SW480 (cell line): ENCODE measurements at regions not wholly inside any gene's neighbourhood (a gene's known extent, or its start where the extent isn't known, plus 50 kb on each side); places are given as distances from the start of the nearest gene placed in this dataset.

Source experiments
- DNase-seq: peaks from one replicate; pipeline ENCODE4 v3.0.0-alpha.2; 2016; ENCODE audit warnings: low spot score

- DNase-seq = peak; percentile 57
Measured at GRCh38 chr3:152719264-152719663, 115.7 kb upstream of the P2RY1 start.

GRCh38 chr3:152720951-152721718, 113.8 kb upstream of the P2RY1 start:
- no peak for DNase-seq

GRCh38 chr3:152724270-152724669, 110.7 kb upstream of the P2RY1 start:
- no peak for DNase-seq

DNA sequence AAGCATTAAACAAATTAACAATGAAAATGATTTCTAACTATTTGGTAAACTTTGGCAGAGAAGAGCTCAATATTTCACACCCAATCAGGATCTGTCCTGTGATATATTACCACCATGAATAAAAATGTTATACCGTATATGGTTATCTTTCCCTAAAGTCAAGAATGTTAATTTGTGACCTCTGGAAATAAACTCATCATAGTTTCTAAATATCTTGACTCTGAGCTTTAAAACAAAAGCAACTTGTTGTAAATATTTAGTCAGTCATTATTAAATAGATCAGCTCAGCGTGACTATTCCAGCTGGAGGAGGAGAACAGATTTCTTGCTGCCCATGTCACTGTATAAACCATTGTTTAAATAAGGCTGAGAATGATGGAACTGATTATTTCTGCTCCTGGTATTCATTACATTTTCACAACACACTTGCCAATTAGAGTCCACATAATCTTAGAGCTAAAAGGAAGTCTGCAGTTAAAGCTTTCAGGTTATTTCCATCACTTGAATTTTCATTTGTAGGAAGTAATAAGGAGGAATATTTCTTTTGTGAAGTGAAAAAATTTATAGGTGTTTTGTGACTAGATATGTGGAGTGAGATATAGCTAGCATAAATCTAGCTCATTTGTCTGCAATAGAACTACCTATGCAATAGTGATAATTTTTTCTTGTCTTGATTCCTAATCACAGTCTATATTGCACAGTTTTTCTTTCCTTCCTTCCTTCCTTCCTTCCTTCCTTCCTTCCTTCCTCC, 106.5 kb upstream of the P2RY1 start:
- no peak for DNase-seq

GRCh38 chr3:152729906-152730305, 105.0 kb upstream of the P2RY1 start:
- DNase-seq = no peak

GRCh38 chr3:152731511-152731910, 103.4 kb upstream of the P2RY1 start:
- DNase-seq = no peak

DNA sequence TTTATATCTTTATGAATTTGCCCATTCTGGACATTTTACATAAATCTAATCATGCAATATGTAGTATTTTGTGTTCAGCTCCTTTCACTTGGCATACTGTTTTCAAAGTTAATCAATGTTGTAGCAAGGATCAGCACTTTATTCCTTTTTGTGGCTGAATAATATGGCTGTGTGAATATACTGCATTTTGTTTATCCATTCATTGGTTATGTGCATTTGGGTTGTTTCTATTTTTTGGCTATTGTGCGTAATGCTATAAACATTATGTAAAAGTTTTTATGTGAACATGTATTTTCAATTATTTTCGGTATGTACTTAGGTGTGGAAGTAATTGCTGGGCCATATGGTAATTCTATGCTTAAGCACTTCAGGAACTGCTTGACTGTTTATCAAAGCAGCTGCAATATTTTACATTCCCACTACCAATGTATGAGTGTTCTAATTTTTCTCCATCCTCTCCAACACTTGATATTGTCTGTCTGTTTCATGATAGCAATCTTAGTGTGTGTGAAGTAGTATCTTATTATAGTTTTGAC, 101.3 kb upstream of the P2RY1 start:
- DNase-seq = no peak

DNA sequence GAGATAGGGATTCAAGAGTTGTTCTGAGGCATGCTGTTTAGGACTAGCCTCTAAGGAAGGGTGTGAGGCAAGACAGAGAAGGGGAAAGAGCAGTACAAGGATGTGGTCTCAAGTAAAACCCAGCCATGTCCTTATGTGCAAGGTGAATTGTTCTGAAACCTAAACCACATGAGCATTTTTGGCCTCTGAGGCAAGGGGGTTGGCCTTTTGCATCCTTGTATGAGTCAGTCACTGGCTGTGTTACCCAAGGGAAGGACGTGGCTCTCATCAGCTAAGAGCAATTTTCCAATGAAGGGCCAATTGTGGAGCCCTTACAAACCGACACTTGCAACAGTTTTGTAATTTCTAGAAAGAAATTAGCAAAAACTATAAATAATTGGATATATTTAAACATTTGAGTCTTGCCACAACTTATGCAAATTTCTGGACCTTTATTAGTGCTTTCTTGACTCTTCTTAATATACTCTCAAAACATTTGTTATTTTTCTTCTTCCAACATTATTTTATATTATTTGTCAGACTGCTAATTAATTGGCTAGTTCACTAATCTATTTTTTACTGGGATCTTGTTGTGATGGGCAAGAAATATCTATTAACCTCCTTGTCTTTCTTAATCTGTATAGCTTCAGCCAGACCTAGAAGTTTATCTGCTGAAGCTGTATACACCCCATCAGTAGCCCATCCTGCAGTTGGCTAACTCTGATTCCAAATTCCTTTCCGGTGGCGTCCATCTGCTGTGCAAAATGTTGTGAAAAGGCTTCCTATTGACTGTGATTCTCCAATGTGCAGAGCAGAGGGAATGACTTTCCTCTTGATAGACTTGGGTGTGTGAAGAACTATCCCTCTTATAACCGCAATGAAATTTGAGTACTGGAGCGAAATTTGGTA, 97.7 kb upstream of the P2RY1 start:
- no peak for DNase-seq

DNA sequence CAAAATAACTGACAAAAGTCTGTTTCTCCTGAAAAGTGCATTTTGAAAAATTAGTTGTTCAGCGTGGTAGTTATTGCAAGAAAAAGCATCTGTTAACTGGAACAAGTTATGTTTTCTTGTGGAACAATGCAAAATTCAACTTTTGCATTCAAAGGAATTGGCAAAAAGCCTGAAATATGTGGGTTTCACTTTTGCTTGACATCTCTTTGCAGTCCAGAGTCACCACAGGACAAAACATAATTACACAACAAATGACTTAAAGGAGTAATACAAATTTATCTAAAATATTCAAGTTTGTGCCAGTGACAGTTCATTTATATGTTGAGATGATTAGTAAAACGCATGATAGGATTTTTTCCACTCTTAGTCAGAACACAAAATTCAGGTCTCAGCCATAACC, 96.3 kb upstream of the P2RY1 start:
- no peak for DNase-seq

GRCh38 chr3:152742368-152743347, 92.3 kb upstream of the P2RY1 start:
- no peak for DNase-seq

DNA sequence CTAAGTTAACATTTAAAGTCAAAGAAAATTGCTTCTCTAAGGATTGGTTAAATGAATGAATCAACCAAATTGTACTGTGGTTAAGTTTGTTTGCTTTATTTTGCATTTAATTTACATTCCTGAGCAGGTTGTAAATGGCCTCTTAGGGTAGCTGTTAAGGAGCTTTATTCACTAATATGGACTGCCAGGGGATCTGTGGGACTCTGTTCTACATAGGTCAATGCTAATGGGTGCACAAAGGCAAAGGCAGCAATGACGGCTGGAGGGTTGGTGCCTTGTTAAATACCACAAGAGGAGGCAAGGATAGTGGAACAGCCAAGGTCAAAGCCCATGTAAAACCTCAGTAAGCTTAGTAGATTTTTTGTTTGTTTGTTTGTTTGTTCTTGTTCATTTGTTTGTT, 89.3 kb upstream of the P2RY1 start:
- DNase-seq = no peak

DNA sequence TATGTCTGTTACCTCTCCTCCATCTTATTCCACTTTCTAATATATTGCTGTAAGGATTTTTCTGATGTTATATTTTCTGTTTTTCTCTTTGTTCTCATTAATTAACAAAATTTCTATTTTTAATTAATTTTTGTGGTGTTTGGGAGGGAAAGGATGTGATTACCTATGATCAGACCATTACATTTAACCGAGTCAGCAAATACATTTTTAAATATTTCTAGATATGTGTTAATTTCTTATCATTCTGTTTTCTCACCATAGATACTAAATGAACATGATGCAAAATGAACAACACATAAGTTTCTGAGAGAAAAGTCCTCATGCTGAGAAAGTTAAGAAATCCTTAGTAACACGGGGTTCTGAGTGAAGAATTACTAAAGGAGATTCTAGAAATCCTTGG, 80.6 kb upstream of the P2RY1 start:
- DNase-seq = no peak

DNA sequence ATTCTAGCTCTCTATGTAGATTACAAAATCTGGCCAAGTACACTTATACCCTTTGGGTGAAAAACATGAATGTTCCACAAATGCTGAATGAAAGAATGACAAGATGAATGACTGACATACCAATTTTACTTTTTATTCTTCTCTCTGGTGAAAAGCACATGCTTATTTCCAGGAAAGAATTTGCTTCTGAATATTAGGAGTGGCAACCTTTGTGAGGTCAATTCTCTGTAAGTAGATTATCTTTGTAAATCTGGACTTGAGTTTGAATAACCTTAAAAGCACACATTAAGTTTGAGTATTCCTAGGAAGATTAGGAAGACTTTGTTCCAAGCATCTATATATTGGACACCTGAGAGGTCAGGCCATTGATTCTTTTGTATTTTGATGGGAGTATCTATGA, 78.1 kb upstream of the P2RY1 start:
- DNase-seq = no peak

- DNase-seq = no peak
Measured at GRCh38 chr3:152760024-152760563, 74.8 kb upstream of the P2RY1 start.

GRCh38 chr3:152760591-152760990, 74.3 kb upstream of the P2RY1 start:
- DNase-seq = no peak

DNA sequence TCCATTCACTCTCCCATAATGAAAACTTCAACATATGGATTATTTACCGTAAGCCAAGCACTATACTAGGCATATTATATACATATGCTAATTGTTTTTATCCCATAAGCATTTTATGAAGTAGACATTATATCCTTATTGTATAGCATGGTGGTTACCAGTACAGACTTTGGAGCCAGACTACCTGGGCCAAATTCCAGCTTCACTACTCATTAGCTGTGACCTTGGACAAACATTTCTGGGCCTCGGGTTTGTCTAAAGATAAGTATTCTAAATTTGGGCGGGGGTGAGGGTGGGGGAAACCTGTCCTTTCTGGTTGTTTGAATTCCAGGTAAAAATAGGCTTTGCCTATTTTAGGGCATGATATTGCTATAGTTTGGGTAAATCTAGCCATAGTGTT, 66.5 kb upstream of the P2RY1 start:
- DNase-seq = no peak

GRCh38 chr3:152769523-152769922, 65.4 kb upstream of the P2RY1 start:
- no peak for DNase-seq

DNA sequence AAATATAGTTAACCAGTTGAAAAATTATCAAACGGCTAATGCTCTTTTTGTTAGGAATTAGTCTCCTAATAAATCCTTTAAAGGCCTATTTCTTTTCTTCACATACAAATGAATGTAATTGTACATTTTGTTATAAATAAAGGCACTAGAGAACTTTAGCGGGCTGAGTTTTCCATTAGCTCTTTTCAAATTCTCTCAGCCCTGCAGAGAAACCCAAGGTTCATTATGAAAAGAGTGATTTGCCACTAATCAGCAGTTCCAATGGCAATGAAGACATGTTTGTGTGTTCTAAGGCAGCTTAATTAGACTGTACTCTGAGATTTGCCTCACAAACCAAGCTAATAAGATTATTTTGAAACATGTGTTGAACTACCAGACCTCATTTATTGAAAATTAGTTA, 64.6 kb upstream of the P2RY1 start:
- DNase-seq = no peak

DNA sequence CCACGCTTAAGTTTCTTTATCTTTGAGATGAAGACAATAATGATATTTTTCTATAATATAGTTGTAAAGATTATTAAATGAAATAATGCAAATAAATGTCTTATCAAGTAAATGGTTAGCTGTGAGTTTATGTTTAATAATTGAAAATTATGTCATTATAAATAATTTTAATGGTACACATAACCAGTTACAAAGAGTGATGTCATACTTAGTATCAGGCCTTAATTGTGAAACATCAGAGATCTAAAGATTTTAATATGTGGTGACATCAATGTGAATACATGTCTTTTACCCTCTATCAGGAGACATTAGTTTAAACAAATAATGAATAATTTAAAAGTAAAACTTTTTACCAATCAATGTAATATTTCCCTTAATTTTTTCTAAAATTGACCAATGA, 63.8 kb upstream of the P2RY1 start:
- DNase-seq = no peak

- no peak for DNase-seq
Measured at GRCh38 chr3:152772674-152773225, 62.2 kb upstream of the P2RY1 start.

GRCh38 chr3:152773633-152774032, 61.3 kb upstream of the P2RY1 start:
- DNase-seq = no peak
